ENCODE measurements at regions not wholly inside any gene's neighbourhood (a gene's known extent, or its start where the extent isn't known, plus 50 kb on each side); places are given as distances from the start of the nearest gene placed in this dataset.

DNA sequence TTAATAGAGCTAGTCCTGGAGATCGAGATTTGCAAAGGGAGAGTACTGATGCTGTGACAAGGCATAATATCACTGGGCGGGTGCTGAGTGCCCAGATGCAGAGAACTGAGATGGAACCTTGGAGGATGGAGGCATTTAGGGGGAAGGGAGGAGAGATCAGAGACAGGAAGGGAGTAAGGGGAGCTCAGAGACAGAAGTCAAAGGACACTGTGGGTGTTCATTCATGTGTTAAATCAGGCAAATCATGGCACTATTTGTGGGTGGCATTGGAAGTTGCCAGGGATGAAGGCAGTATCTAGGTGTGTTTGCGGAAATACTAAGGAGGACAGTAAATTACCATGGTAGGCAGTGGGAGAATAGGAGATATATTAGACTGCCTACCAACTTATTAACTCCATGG is 135.0 kb downstream of the RBM46 start:
- no peak for TF ChIP-seq GABPA (IDR thresholded peaks at IDR 0.05; ENCODE audit: low read depth)
- TF ChIP-seq POLR2AphosphoS5 (IDR thresholded peaks at IDR 0.05; ENCODE audit: low read depth): no peak
- TF ChIP-seq, protein P1, sequence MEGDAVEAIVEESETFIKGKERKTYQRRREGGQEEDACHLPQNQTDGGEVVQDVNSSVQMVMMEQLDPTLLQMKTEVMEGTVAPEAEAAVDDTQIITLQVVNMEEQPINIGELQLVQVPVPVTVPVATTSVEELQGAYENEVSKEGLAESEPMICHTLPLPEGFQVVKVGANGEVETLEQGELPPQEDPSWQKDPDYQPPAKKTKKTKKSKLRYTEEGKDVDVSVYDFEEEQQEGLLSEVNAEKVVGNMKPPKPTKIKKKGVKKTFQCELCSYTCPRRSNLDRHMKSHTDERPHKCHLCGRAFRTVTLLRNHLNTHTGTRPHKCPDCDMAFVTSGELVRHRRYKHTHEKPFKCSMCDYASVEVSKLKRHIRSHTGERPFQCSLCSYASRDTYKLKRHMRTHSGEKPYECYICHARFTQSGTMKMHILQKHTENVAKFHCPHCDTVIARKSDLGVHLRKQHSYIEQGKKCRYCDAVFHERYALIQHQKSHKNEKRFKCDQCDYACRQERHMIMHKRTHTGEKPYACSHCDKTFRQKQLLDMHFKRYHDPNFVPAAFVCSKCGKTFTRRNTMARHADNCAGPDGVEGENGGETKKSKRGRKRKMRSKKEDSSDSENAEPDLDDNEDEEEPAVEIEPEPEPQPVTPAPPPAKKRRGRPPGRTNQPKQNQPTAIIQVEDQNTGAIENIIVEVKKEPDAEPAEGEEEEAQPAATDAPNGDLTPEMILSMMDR (IDR thresholded peaks at IDR 0.05; ENCODE audit: insufficient read depth, low read length): no peak
- TF ChIP-seq, protein P2, sequence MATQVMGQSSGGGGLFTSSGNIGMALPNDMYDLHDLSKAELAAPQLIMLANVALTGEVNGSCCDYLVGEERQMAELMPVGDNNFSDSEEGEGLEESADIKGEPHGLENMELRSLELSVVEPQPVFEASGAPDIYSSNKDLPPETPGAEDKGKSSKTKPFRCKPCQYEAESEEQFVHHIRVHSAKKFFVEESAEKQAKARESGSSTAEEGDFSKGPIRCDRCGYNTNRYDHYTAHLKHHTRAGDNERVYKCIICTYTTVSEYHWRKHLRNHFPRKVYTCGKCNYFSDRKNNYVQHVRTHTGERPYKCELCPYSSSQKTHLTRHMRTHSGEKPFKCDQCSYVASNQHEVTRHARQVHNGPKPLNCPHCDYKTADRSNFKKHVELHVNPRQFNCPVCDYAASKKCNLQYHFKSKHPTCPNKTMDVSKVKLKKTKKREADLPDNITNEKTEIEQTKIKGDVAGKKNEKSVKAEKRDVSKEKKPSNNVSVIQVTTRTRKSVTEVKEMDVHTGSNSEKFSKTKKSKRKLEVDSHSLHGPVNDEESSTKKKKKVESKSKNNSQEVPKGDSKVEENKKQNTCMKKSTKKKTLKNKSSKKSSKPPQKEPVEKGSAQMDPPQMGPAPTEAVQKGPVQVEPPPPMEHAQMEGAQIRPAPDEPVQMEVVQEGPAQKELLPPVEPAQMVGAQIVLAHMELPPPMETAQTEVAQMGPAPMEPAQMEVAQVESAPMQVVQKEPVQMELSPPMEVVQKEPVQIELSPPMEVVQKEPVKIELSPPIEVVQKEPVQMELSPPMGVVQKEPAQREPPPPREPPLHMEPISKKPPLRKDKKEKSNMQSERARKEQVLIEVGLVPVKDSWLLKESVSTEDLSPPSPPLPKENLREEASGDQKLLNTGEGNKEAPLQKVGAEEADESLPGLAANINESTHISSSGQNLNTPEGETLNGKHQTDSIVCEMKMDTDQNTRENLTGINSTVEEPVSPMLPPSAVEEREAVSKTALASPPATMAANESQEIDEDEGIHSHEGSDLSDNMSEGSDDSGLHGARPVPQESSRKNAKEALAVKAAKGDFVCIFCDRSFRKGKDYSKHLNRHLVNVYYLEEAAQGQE (IDR thresholded peaks at IDR 0.05; ENCODE audit: insufficient replicate concordance, low read depth): no peak
- Histone ChIP-seq H3K27ac (replicated peaks) (no peak overlapping the region), H3K27me3 (ENCODE audit: insufficient read depth, poor library complexity, severe bottlenecking) (no peaks in the 10 kb centered on the region), H3K4me3 (replicated peaks; ENCODE audit: insufficient read depth, low read length) (no peak overlapping the region)
- no peak for DNase-seq (ENCODE audit: low read depth in 1 of 2, low spot score in 1 of 2)

DNA sequence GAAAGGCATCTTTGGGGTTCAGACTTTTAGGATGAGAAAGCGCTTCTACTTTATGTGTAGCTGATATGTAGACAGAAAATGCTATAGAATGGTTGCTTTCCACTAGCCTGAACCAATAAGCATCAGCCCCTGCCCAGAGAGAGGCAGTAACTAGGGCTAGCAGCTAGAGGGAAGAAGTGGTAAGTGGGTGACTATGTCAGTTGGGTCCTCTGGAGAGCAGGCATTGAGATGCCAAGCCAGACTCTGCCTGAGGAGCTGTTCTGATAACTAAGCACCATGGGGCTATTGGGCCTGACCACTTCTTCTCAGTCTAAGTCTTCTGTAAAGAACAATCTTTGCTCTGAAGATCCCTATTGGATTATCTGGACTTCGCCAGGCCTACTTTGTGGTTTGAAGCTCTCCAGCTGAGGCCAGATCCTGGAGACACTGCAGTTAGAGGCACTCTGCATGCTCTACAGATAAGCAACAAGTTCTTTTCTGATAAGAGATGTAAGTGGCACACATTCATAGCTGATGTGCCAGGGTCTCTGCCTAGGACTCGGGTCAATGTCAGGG is 146.1 kb downstream of the RBM46 start:
- TF ChIP-seq, protein P1 (IDR thresholded peaks at IDR 0.05; ENCODE audit: insufficient read depth, low read length): no peak
- TF ChIP-seq POLR2AphosphoS5 (IDR thresholded peaks at IDR 0.05; ENCODE audit: low read depth) (no peak), SPI1 (IDR thresholded peaks at IDR 0.05; ENCODE audit: borderline replicate concordance, low read depth) (no peak), GABPA (IDR thresholded peaks at IDR 0.05; ENCODE audit: low read depth) (no peak)
- TF ChIP-seq, protein P2 (IDR thresholded peaks at IDR 0.05; ENCODE audit: insufficient replicate concordance, low read depth): no peak
- DNase-seq (ENCODE audit: low read depth in 1 of 2, low spot score in 1 of 2): no peak
- Histone ChIP-seq H3K27me3 (ENCODE audit: insufficient read depth, poor library complexity, severe bottlenecking) (no peaks in the 10 kb centered on the region), H3K4me3 (replicated peaks; ENCODE audit: insufficient read depth, low read length) (no peak overlapping the region), H3K27ac (replicated peaks) (no peak overlapping the region)

DNA sequence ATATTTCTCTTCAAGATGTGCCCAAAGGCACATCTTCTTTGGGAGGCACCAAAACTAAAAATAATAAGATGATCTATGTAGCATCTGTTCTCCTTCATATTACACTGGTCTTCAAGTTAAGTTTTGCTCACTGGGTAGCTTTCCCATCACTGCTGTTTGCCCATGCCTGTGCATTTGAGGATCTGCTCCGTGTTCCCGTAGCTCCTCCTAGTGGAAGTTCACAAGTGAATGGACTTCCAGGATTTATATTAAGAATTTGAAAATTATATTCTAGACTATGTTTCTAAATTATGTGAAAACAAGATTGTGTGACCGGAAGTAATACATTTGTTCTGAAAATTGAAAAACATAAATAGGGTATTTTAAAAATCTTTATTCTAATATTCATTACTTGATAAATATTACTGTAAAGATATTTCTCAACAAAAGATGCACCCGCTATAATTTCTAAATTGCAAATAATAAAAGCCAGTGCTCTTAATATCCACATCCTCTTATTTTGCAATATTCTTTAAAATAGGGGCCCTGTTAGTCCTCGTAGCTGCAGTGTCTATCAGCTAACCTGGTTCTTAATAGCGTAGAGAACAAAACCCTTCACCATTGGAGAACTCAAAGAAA is 147.7 kb downstream of the RBM46 start:
- Histone ChIP-seq H3K27ac (replicated peaks) (no peak overlapping the region), H3K4me3 (replicated peaks; ENCODE audit: insufficient read depth, low read length) (no peak overlapping the region), H3K27me3 (ENCODE audit: insufficient read depth, poor library complexity, severe bottlenecking) (no peaks in the 10 kb centered on the region)
- no peak for DNase-seq (ENCODE audit: low read depth in 1 of 2, low spot score in 1 of 2)
- TF ChIP-seq GABPA (IDR thresholded peaks at IDR 0.05; ENCODE audit: low read depth): no peak
- TF ChIP-seq SPI1 (IDR thresholded peaks at IDR 0.05; ENCODE audit: borderline replicate concordance, low read depth): no peak
- TF ChIP-seq, protein P1 (IDR thresholded peaks at IDR 0.05; ENCODE audit: insufficient read depth, low read length): no peak
- no peak for TF ChIP-seq POLR2AphosphoS5 (IDR thresholded peaks at IDR 0.05; ENCODE audit: low read depth)
- TF ChIP-seq, protein P2 (IDR thresholded peaks at IDR 0.05; ENCODE audit: insufficient replicate concordance, low read depth): no peak
